ENCODE measurements at regions not wholly inside any gene's neighbourhood (a gene's known extent, or its start where the extent isn't known, plus 50 kb on each side); places are given as distances from the start of the nearest gene placed in this dataset.

- TF ChIP-seq CTCF (IDR thresholded peaks at IDR 0.05) (no peak), POLR2AphosphoS5 (IDR thresholded peaks at IDR 0.05) (no peak), EP300 (IDR thresholded peaks at IDR 0.05) (no peak)
These were observed 92.0 kb upstream of the DLGAP1 start for GRCh38 chr18:4547126-4547525.
